ENCODE measurements at regions not wholly inside any gene's neighbourhood (a gene's known extent, or its start where the extent isn't known, plus 50 kb on each side); places are given as distances from the start of the nearest gene placed in this dataset.

DNA sequence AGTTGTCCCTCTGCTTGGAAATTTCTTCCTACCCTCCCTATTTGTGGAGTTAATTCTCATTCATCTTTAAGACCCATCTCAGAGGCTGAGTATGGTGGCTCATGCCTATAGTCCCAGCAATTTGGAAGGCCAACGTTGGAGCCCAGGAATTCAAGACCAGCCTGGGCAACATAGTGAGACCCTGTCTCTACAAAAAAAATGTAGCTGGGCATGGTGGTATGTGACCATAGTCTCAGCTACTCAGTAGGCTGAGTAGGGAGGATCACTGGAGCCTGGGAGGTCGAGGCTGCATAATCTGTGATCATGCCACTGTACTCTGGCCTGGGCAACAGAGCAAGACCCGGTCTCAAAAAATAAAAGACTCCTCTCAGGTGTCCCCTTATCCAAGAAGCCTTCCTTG is 125.1 kb downstream of the SUDS3 start:
- FAIRE-seq (no peak), DNase-seq (ENCODE audit: insufficient read length, low spot score) (no peak)
- TF ChIP-seq POLR2AphosphoS5 (IDR thresholded peaks at IDR 0.05; ENCODE audit: low read depth, low read length) (no peak), SPI1 (IDR thresholded peaks at IDR 0.05; ENCODE audit: low read depth, low read length) (no peak), PAX5 (IDR thresholded peaks at IDR 0.05; ENCODE audit: insufficient read depth, low read length, severe bottlenecking) (no peak), TAF1 (IDR thresholded peaks at IDR 0.05; ENCODE audit: low read depth, low read length) (no peak), POLR2A (IDR thresholded peaks at IDR 0.05; ENCODE audit: low read depth, low read length) (no peak), POU2F2 (IDR thresholded peaks at IDR 0.05; ENCODE audit: low read depth, low read length) (no peak)

DNA sequence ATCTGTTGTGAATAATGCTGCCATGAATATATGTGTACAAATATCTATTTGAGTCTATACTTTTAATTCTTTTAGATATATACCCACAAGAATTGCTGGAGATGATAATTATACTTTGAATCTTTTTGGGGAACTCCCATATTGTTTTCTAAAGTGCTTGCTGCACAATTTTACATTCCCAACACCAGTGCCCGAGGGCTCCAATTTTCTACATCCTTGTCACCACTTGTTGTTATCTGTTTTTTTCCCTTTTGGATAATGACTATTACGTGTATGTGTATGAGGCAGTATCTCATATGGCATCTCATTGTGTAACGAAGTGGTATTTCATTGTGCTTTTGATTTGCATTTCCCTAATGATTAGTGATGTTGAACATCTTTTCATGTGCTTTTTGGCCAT is 127.1 kb downstream of the SUDS3 start:
- DNase-seq (ENCODE audit: insufficient read length, low spot score) (no peak), FAIRE-seq (no peak)
- TF ChIP-seq PAX5 (IDR thresholded peaks at IDR 0.05; ENCODE audit: insufficient read depth, low read length, severe bottlenecking) = no peak

DNA sequence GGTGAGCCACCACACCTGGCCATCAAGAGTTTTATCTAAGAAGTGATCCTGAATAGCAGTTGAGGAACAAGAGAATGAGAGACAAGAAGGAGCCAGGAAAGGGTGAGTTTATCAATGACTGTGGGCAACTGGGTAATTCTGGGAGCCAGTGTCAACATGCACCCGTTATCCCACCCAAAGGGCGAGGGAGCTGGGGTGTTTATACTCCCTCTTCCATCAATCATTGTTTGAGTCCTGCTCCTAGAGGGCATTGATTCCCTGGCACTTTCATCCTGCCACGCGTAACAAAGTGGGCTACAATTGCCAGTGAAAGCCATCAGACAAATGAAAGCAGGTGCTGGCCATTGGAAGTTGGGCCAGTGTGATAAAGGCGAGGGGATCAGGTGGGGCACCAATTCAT is 136.3 kb downstream of the SUDS3 start:
- DNase-seq (ENCODE audit: insufficient read length, low spot score) (no peak), FAIRE-seq (no peak)
- TF ChIP-seq TAF1 (IDR thresholded peaks at IDR 0.05; ENCODE audit: low read depth, low read length) (no peak), POU2F2 (IDR thresholded peaks at IDR 0.05; ENCODE audit: low read depth, low read length) (no peak), SPI1 (IDR thresholded peaks at IDR 0.05; ENCODE audit: low read depth, low read length) (no peak), PAX5 (IDR thresholded peaks at IDR 0.05; ENCODE audit: insufficient read depth, low read length, severe bottlenecking) (no peak), POLR2A (IDR thresholded peaks at IDR 0.05; ENCODE audit: low read depth, low read length) (no peak), POLR2AphosphoS5 (IDR thresholded peaks at IDR 0.05; ENCODE audit: low read depth, low read length) (no peak)

DNA sequence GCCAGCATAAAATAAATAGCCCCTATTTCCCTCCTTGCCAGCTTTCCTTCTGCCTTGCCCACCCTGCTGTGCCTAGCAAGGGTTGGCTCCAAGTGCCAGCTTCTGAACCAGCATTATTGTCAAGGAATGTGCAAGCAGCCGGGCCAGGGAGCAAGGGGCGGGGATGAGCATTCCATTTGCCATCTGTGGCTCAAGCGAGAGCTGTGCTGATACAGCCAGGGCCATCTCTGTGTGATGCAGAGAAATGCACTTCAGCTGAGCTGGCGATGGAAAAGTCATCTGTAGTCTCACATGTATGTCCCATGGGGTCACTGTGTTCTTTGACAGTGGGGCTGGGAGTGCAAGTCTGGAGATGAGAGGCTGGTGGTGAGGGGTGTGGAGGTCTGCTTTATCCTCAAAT is 137.3 kb downstream of the SUDS3 start:
- no peak for TF ChIP-seq POU2F2 (IDR thresholded peaks at IDR 0.05; ENCODE audit: low read depth, low read length)
- TF ChIP-seq POLR2AphosphoS5 (IDR thresholded peaks at IDR 0.05; ENCODE audit: low read depth, low read length) = no peak
- no peak for DNase-seq (ENCODE audit: insufficient read length, low spot score)
- no peak for FAIRE-seq

DNA sequence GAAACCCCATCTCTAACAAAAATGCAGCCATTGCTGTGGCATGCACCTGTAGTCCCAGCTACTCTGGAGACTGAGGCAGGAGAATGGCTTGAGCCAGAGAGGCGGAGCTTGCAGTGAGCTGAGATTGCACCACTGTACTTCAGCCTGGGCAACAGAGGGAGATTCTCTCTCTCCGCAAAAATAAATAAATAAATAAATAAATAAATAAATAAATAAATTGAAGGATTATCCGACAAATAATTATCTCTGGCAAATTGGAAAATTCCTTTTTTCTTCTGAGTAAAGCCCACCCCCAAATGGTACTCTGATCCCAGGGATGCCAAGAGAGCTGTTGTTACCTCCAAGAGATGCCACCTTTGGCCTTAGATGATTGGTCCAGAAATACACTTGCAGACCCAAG is 137.9 kb downstream of the SUDS3 start:
- TF ChIP-seq PAX5 (IDR thresholded peaks at IDR 0.05; ENCODE audit: insufficient read depth, low read length, severe bottlenecking) (no peak), SPI1 (IDR thresholded peaks at IDR 0.05; ENCODE audit: low read depth, low read length) (no peak), TAF1 (IDR thresholded peaks at IDR 0.05; ENCODE audit: low read depth, low read length) (no peak), POLR2AphosphoS5 (IDR thresholded peaks at IDR 0.05; ENCODE audit: low read depth, low read length) (no peak), POLR2A (IDR thresholded peaks at IDR 0.05; ENCODE audit: low read depth, low read length) (no peak), POU2F2 (IDR thresholded peaks at IDR 0.05; ENCODE audit: low read depth, low read length) (no peak)
- no peak for FAIRE-seq
- no peak for DNase-seq (ENCODE audit: insufficient read length, low spot score)

DNA sequence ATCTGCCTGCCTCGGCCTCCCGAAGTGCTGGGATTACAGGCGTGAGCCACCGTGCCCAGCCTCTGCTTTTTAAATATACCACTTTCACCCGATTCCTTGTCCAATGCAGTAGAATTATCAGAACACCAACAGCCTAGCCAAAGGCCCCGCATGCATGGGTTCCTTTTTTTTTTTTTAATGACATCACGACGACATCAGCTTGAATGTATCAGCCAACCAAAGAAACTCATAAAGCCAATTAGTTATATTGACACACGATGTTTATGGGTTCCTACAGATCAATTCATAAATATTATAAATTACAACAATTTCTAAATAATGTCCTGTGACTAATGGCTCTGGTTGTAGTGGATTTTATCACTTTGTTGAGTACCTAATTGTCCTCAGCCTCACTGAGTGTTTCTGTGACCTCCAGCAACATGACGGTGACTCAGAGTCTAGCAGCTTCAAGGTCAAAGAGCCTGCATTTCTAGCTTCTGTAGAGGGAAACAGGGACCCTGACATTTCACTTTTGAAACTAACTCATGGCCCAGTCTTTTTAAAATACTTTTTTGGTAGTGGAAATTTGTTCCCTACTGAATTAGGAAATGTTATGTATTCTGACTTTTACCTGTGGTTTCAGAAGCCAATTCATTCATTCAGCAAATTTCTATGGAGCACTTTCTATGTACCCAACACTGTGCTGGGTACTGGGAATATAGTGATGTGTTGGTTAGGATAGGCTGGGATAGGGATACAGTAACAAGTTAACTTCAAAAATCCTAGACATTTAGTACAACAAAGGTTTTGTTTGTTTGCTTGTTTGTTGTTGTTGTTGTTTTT is 144.1 kb downstream of the SUDS3 start:
- TF ChIP-seq POLR2A (IDR thresholded peaks at IDR 0.05; ENCODE audit: low read depth, low read length) = no peak
- no peak for TF ChIP-seq PAX5 (IDR thresholded peaks at IDR 0.05; ENCODE audit: insufficient read depth, low read length, severe bottlenecking)
- TF ChIP-seq POLR2AphosphoS5 (IDR thresholded peaks at IDR 0.05; ENCODE audit: low read depth, low read length) = no peak
- no peak for TF ChIP-seq POU2F2 (IDR thresholded peaks at IDR 0.05; ENCODE audit: low read depth, low read length)
- no peak for TF ChIP-seq SPI1 (IDR thresholded peaks at IDR 0.05; ENCODE audit: low read depth, low read length)
- no peak for TF ChIP-seq TAF1 (IDR thresholded peaks at IDR 0.05; ENCODE audit: low read depth, low read length)
- DNase-seq (ENCODE audit: insufficient read length, low spot score) (no peak), FAIRE-seq (no peak)

DNA sequence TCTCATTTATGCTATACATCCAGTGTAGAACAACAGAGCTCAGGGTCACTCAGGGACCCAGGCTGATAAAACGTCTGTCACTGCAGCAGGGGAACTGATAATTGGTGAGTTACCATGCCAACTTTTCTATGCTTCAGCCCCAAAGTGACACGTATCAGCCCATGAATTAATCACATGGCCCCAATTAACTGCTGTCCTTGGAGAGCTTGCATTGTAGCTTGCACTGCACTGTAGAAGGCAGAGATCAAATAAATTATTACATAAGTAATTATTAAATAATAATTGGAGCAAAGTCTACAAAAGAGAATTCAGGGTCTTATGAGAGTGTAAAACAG is 144.6 kb downstream of the SUDS3 start:
- TF ChIP-seq POLR2A (IDR thresholded peaks at IDR 0.05; ENCODE audit: low read depth, low read length) (no peak), SPI1 (IDR thresholded peaks at IDR 0.05; ENCODE audit: low read depth, low read length) (no peak), PAX5 (IDR thresholded peaks at IDR 0.05; ENCODE audit: insufficient read depth, low read length, severe bottlenecking) (no peak), TAF1 (IDR thresholded peaks at IDR 0.05; ENCODE audit: low read depth, low read length) (no peak), POU2F2 (IDR thresholded peaks at IDR 0.05; ENCODE audit: low read depth, low read length) (no peak), POLR2AphosphoS5 (IDR thresholded peaks at IDR 0.05; ENCODE audit: low read depth, low read length) (no peak)
- DNase-seq (ENCODE audit: insufficient read length, low spot score) (no peak), FAIRE-seq (no peak)

DNA sequence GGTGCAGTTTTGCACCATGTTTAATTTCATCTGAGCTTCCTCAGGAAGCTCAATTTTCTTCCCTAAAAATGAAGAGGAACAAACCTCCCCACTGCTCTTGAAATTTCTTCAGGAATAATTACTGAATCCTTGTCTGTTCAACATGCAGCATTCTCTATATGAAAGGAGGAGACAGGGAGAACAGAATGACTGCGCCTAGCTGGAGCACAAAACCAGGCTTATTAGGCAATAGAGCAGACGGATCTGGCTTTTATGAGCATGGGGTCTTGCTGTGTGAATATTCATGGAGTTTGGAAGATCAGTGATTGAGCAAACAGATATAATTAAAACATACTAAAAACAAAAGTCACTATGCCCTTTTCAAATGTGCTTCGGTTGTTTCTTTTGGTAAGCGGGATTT is 148.1 kb downstream of the SUDS3 start:
- FAIRE-seq = no peak
- DNase-seq (ENCODE audit: insufficient read length, low spot score) = no peak
- TF ChIP-seq POLR2A (IDR thresholded peaks at IDR 0.05; ENCODE audit: low read depth, low read length) = no peak
- TF ChIP-seq POU2F2 (IDR thresholded peaks at IDR 0.05; ENCODE audit: low read depth, low read length) = no peak
- TF ChIP-seq SPI1 (IDR thresholded peaks at IDR 0.05; ENCODE audit: low read depth, low read length) = no peak
- no peak for TF ChIP-seq PAX5 (IDR thresholded peaks at IDR 0.05; ENCODE audit: insufficient read depth, low read length, severe bottlenecking)
- no peak for TF ChIP-seq TAF1 (IDR thresholded peaks at IDR 0.05; ENCODE audit: low read depth, low read length)
- TF ChIP-seq POLR2AphosphoS5 (IDR thresholded peaks at IDR 0.05; ENCODE audit: low read depth, low read length) = no peak

DNA sequence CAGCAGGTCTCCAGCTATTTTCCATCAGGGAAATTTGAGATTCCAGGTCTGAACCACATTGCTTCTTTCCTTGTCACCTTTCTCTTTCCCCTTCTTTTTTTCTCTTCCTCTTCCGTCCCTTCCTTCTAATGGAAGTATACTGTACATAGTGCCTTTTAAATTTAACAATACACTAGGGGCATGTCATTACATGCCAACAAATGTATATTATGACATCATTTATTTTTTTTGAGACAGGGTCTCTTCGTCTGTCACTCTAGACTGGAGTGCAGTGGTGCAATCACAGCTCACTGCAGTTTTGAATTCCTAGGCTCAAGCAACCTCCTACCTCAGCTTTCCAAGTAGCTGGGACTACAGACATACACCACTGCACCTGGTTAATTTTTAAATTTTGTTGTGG is 148.9 kb downstream of the SUDS3 start:
- DNase-seq (ENCODE audit: insufficient read length, low spot score) = no peak
- TF ChIP-seq PAX5 (IDR thresholded peaks at IDR 0.05; ENCODE audit: insufficient read depth, low read length, severe bottlenecking) (no peak), POU2F2 (IDR thresholded peaks at IDR 0.05; ENCODE audit: low read depth, low read length) (no peak), SPI1 (IDR thresholded peaks at IDR 0.05; ENCODE audit: low read depth, low read length) (no peak), TAF1 (IDR thresholded peaks at IDR 0.05; ENCODE audit: low read depth, low read length) (no peak), POLR2A (IDR thresholded peaks at IDR 0.05; ENCODE audit: low read depth, low read length) (no peak), POLR2AphosphoS5 (IDR thresholded peaks at IDR 0.05; ENCODE audit: low read depth, low read length) (no peak)
- no peak for FAIRE-seq

Measured in GM12891 (cell line).